ENCODE measurements at regions not wholly inside any gene's neighbourhood (a gene's known extent, or its start where the extent isn't known, plus 50 kb on each side); places are given as distances from the start of the nearest gene placed in this dataset.

DNA sequence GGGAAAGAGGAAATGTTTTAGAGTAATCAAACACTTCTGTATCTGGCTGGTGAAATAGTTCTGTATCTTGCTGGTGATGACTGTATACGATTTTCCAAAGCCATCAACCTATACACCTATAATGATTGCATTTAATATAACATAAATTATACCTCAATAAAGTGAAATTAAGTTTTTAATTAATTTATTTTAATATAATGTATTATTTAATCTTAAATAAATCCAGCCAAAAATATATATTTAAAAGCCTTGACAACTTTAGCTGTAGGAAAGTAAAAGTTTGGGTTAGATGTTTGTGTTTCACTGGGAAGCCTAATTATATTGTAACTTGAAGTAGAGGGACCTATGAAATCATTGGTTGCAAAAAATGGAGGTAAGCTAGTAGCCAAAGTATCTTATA, 654.8 kb upstream of the MIS18BP1 start:
- TF ChIP-seq, protein P1, sequence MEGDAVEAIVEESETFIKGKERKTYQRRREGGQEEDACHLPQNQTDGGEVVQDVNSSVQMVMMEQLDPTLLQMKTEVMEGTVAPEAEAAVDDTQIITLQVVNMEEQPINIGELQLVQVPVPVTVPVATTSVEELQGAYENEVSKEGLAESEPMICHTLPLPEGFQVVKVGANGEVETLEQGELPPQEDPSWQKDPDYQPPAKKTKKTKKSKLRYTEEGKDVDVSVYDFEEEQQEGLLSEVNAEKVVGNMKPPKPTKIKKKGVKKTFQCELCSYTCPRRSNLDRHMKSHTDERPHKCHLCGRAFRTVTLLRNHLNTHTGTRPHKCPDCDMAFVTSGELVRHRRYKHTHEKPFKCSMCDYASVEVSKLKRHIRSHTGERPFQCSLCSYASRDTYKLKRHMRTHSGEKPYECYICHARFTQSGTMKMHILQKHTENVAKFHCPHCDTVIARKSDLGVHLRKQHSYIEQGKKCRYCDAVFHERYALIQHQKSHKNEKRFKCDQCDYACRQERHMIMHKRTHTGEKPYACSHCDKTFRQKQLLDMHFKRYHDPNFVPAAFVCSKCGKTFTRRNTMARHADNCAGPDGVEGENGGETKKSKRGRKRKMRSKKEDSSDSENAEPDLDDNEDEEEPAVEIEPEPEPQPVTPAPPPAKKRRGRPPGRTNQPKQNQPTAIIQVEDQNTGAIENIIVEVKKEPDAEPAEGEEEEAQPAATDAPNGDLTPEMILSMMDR (IDR thresholded peaks at IDR 0.05; ENCODE audit: insufficient read depth in 1 of 2, low read depth in 1 of 2, low read length in 1 of 2, severe bottlenecking in 1 of 2, unreplicated experiment in 1 of 2): no peak
- Mint-ChIP-seq H3K9me3 (ENCODE audit: unreplicated experiment) (peaks cover 5% of the 10 kb centered on the region), H3K4me3 (ENCODE audit: unreplicated experiment) (no peak overlapping the region), H3K4me1 (ENCODE audit: low read depth, unreplicated experiment) (no peaks in the 10 kb centered on the region), H3K36me3 (ENCODE audit: insufficient read depth, unreplicated experiment) (no peaks in the 10 kb centered on the region), H3K27ac (ENCODE audit: unreplicated experiment) (no peak overlapping the region), H3K27me3 (ENCODE audit: insufficient read depth, unreplicated experiment) (no peaks in the 10 kb centered on the region)
- no peak overlapping the region for H3K4me3 ChIP-seq (ENCODE audit: low read depth, low read length)
- H3K27me3 ChIP-seq (replicated peaks; ENCODE audit: control insufficient read depth, insufficient read depth, low read length): no peaks in the 10 kb centered on the region
- intact Hi-C loops (cut with micrococcal nuclease; ENCODE audit: unreplicated experiment): no loop called here
- H3K9me3 ChIP-seq: no peaks in the 10 kb centered on the region
- H3K4me1 ChIP-seq: no peaks in the 10 kb centered on the region
- POLR2A ChIA-PET: no interaction called here
- H3K36me3 ChIP-seq (ENCODE audit: control insufficient read depth, insufficient read depth, low read length): no peaks in the 10 kb centered on the region
- no TSS peak for BruUV-seq (replicated peaks)
- CTCF ChIA-PET: no interaction called here
- DNase-seq: no peak

DNA sequence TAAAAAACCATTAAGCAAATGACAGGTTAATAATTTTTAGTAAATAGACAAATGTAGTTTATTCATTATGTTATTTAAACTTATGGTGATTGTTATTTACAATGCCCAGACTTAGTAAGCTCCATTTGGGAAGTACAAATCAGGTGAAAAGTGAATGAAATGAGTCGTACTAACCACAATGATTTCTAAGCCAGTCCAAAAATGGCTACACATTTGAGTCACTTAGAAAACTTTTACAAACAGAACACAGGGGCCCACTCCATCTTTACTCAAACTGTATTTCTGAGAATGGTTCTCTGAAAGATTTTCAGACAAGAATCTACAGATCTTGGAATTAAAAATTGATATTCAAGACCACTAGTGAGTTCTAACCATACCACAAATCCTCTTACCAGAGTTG, 653.3 kb upstream of the MIS18BP1 start:
- H3K36me3 ChIP-seq (ENCODE audit: control insufficient read depth, insufficient read depth, low read length): no peaks in the 10 kb centered on the region
- no peaks in the 10 kb centered on the region for H3K4me1 Mint-ChIP-seq (ENCODE audit: low read depth, unreplicated experiment)
- H3K9me3 ChIP-seq: no peaks in the 10 kb centered on the region
- ChIA-PET CTCF (no interaction called here), POLR2A (no interaction called here)
- H3K36me3 Mint-ChIP-seq (ENCODE audit: insufficient read depth, unreplicated experiment): no peaks in the 10 kb centered on the region
- no peak overlapping the region for H3K27ac Mint-ChIP-seq (ENCODE audit: unreplicated experiment)
- no peak overlapping the region for H3K4me3 ChIP-seq (ENCODE audit: low read depth, low read length)
- no peak overlapping the region for H3K4me3 Mint-ChIP-seq (ENCODE audit: unreplicated experiment)
- BruUV-seq (replicated peaks): no TSS peak
- DNase-seq: no peak
- TF ChIP-seq, protein P1 (IDR thresholded peaks at IDR 0.05; ENCODE audit: insufficient read depth in 1 of 2, low read depth in 1 of 2, low read length in 1 of 2, severe bottlenecking in 1 of 2, unreplicated experiment in 1 of 2): no peak
- no peaks in the 10 kb centered on the region for H3K4me1 ChIP-seq
- intact Hi-C loops (cut with micrococcal nuclease; ENCODE audit: unreplicated experiment): no loop called here
- no peaks in the 10 kb centered on the region for H3K27me3 ChIP-seq (replicated peaks; ENCODE audit: control insufficient read depth, insufficient read depth, low read length)
- no peaks in the 10 kb centered on the region for H3K9me3 Mint-ChIP-seq (ENCODE audit: unreplicated experiment)
- H3K27me3 Mint-ChIP-seq (ENCODE audit: insufficient read depth, unreplicated experiment): no peaks in the 10 kb centered on the region

DNA sequence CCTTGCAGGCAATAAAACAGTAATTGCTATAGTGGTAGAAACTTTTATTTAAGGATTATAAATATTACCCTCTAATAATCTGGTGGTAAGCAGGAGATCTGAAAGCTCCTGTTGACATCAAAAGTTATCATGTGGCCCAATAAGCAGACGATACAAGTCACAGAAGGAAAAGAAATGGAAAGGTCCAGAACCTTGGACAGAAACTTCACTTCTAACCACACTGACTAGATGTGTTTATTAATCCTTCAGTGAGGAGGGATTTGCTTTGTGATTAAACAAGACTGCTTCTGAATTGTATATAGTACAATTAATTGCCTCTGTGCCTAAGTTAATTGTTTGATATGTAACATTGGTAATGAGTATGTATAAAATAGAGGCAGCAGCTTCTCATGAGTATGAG, 652.7 kb upstream of the MIS18BP1 start:
- no TSS peak for BruUV-seq (replicated peaks)
- no peaks in the 10 kb centered on the region for H3K36me3 Mint-ChIP-seq (ENCODE audit: insufficient read depth, unreplicated experiment)
- Histone ChIP-seq H3K4me3 (ENCODE audit: low read depth, low read length) (no peak overlapping the region), H3K27me3 (replicated peaks; ENCODE audit: control insufficient read depth, insufficient read depth, low read length) (no peaks in the 10 kb centered on the region), H3K9me3 (no peaks in the 10 kb centered on the region), H3K4me1 (no peaks in the 10 kb centered on the region), H3K36me3 (ENCODE audit: control insufficient read depth, insufficient read depth, low read length) (no peaks in the 10 kb centered on the region)
- TF ChIP-seq, protein P1 (IDR thresholded peaks at IDR 0.05; ENCODE audit: insufficient read depth in 1 of 2, low read depth in 1 of 2, low read length in 1 of 2, severe bottlenecking in 1 of 2, unreplicated experiment in 1 of 2): no peak
- intact Hi-C loops (cut with micrococcal nuclease; ENCODE audit: unreplicated experiment): no loop called here
- no peaks in the 10 kb centered on the region for H3K27me3 Mint-ChIP-seq (ENCODE audit: insufficient read depth, unreplicated experiment)
- no peak for DNase-seq
- H3K9me3 Mint-ChIP-seq (ENCODE audit: unreplicated experiment): no peaks in the 10 kb centered on the region
- H3K27ac Mint-ChIP-seq (ENCODE audit: unreplicated experiment): no peak overlapping the region
- H3K4me3 Mint-ChIP-seq (ENCODE audit: unreplicated experiment): no peak overlapping the region
- H3K4me1 Mint-ChIP-seq (ENCODE audit: low read depth, unreplicated experiment): no peaks in the 10 kb centered on the region
- ChIA-PET POLR2A (no interaction called here), CTCF (no interaction called here)
